ENCODE measurements at regions not wholly inside any gene's neighbourhood (a gene's known extent, or its start where the extent isn't known, plus 50 kb on each side); places are given as distances from the start of the nearest gene placed in this dataset.
"Not testable (repeated sequence)": the region's sequence is repeated elsewhere in the genome, so short reads cannot be mapped to it uniquely, and the experiment has no call there.

DNA sequence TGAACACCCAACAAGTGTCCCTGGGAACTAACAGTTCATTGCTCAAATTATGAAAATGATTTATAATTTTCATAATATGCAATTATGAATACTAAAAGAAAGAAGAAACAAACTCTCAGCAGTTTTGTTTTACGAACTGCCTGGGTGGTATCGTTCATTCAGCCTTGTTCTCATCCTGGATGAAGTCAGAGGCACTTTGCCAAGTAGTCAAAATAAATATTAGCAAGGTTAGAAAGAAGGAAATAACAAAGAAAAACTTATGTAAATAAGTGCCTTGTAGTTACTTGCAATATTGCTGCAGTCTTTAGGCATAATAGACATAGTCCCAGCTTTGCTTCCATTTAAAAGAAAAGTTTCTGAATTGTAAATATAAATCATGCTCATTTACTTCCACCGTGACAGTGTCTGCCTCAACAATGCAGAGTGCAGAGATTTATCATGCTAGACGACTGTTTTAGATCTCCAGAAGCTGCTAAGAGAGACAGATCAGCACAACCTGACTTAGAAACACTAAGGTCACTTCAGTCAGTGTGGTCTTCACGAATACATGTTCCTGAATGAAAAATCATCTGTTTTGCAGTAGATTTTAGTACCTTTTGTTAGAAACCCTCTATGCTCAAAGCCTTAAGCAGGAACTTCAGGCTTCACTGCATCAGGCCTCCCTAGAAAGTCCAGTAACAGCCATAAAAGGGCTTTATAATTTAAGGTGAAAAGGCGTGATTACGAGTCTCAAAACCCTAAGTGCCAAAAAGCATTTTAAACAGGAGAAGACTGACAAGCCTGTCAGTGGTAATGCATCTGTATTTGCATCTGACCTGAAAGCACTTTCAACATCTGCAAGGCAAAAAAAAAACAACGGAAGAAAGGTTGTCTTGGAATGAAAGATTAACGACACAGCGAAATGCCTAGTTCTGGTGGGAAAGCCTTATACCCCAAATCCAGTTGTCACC, 92.1 kb downstream of the TMEM167A start:
- H3K27ac ChIP-seq, result no peak overlapping the region
- 55 to 59% methylated on average over 10 of the region's 10 CpGs for WGBS, 2 donors
- TF ChIP-seq POLR2A (IDR thresholded peaks at IDR 0.05) (no peak), EP300 (IDR thresholded peaks at IDR 0.05) (no peak)
- TF ChIP-seq, protein P1, sequence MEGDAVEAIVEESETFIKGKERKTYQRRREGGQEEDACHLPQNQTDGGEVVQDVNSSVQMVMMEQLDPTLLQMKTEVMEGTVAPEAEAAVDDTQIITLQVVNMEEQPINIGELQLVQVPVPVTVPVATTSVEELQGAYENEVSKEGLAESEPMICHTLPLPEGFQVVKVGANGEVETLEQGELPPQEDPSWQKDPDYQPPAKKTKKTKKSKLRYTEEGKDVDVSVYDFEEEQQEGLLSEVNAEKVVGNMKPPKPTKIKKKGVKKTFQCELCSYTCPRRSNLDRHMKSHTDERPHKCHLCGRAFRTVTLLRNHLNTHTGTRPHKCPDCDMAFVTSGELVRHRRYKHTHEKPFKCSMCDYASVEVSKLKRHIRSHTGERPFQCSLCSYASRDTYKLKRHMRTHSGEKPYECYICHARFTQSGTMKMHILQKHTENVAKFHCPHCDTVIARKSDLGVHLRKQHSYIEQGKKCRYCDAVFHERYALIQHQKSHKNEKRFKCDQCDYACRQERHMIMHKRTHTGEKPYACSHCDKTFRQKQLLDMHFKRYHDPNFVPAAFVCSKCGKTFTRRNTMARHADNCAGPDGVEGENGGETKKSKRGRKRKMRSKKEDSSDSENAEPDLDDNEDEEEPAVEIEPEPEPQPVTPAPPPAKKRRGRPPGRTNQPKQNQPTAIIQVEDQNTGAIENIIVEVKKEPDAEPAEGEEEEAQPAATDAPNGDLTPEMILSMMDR (IDR thresholded peaks at IDR 0.05), result no peak
- H3K36me3 ChIP-seq, result no peaks in the 10 kb centered on the region
- no peak for DNase-seq (ENCODE audit: low spot score in 2 of 2)
- peaks cover 0 to 3% (median 0%) of the 10 kb centered on the region in 4 donors for H3K4me1 ChIP-seq
- H3K4me3 ChIP-seq, result no peak overlapping the region
- H3K9me3 ChIP-seq, result no peaks in the 10 kb centered on the region
- H3K27me3 ChIP-seq, result no peaks in the 10 kb centered on the region

DNA sequence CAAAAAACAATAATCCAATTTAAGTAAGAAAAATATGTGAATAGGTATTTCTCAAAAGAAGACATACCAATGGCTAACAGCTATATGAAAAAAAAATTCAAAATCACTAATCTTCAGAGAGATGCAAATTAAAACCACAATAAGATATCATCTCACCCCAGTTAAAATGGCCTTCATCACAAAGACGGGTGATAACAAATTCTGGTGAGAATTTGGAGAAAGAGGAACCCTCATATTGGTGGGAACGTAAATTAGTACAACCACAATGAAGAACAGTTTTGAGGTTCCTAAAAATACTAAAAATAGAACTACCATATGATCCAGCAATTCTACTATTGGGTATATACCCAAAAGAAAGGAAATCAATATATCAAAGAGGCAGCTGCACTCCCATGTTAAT, 94.3 kb downstream of the TMEM167A start:
- peaks cover 0 to 3% (median 0%) of the 10 kb centered on the region in 4 donors for H3K4me1 ChIP-seq
- WGBS, 2 donors, result 84 to 98% methylated on average over 2 of the region's 2 CpGs
- H3K4me3 ChIP-seq, result no peak overlapping the region
- TF ChIP-seq EP300 (IDR thresholded peaks at IDR 0.05), result no peak
- TF ChIP-seq, protein P1 (IDR thresholded peaks at IDR 0.05), result no peak
- TF ChIP-seq POLR2A (IDR thresholded peaks at IDR 0.05), result no peak
- no peaks in the 10 kb centered on the region for H3K27me3 ChIP-seq
- H3K27ac ChIP-seq, result no peak overlapping the region
- H3K36me3 ChIP-seq, result no peaks in the 10 kb centered on the region
- DNase-seq (ENCODE audit: low spot score in 2 of 2), result no peak
- H3K9me3 ChIP-seq, result no peaks in the 10 kb centered on the region

DNA sequence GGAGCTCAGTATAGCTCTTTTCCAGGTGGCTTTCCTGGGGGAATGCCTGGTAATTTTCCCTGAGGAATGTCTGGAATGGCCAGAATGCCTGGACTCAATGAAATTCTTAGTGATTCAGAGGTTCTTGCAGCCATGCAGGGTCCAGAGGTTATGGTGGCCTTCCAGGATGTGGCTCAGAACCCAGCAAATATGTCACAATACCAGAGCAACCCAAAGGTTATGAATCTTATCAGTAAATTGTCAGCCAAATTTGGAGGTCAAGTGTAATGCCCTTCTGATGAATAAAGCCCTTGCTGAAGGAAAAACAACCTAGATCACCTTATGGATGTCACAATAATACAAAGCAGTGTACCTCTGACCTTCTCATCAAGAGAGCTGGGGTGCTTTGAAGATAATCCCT, 100.3 kb downstream of the TMEM167A start:
- peaks cover 0 to 21% (median 3%) of the 10 kb centered on the region in 4 donors for H3K9me3 ChIP-seq
- H3K4me1 ChIP-seq; H3K27me3 ChIP-seq; H3K27ac ChIP-seq; H3K36me3 ChIP-seq; DNase-seq (ENCODE audit: low spot score in 2 of 2); H3K4me3 ChIP-seq: not testable (repeated sequence)

DNA sequence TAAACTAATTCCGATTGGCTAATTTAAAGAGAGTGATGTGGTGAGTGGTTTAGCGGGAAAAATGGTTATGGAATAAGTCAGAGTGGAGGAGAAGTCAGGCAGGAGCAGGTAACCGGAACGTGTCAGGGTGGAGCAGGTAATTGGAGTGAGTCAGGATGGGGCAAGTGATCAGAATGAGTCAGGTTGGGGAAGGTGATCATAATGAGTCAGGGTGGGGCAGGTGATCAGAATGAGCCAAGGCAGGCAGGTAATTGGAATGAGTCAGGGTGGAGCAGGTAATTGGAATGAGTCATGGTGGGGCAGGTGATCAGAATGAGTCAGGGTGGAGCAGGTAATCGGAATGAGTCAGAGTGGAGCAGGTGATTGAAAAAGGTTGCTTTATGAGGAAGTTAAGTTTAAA, 101.4 kb downstream of the TMEM167A start:
- 90 to 92% methylated on average over 5 of the region's 5 CpGs for WGBS, 2 donors

DNA sequence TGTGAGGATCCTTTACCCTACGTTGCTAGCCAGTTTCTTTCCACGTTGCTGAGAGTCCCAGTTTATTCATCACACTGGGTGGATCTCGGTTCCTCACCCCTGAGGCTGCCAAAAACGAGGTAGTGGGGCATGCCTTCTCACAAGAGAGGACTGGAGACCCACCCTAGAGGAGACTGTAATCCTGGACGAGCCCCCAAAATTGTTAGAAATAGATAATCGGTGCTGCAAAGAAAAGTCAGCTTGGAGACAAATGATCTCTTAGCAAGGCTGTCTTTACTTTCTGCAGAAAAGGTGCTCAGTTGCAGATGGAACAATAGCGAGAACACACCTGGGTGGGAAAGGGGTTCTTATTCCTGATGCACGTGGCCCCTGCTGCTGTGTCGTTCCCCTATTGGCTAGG, 101.8 kb downstream of the TMEM167A start:
- TF ChIP-seq, protein P1 (IDR thresholded peaks at IDR 0.05), result no peak
- TF ChIP-seq POLR2A (IDR thresholded peaks at IDR 0.05), result no peak
- TF ChIP-seq EP300 (IDR thresholded peaks at IDR 0.05), result no peak
- H3K4me1 ChIP-seq, result no peaks in the 10 kb centered on the region
- H3K4me3 ChIP-seq, result no peak overlapping the region
- no peaks in the 10 kb centered on the region for H3K27me3 ChIP-seq
- no peak overlapping the region for H3K27ac ChIP-seq
- H3K36me3 ChIP-seq, result no peaks in the 10 kb centered on the region
- DNase-seq (ENCODE audit: low spot score in 2 of 2), result no peak
- peaks cover 0 to 21% (median 3%) of the 10 kb centered on the region in 4 donors for H3K9me3 ChIP-seq
- 85 to 88% methylated on average over 9 of the region's 9 CpGs for WGBS, 2 donors

More for the DNA sequence above, 101.4 kb downstream of the TMEM167A start:
- Histone ChIP-seq H3K9me3 (peaks cover 0 to 21% (median 3%) of the 10 kb centered on the region in 4 donors), H3K27me3 (no peaks in the 10 kb centered on the region), H3K4me3 (no peak overlapping the region), H3K4me1 (no peaks in the 10 kb centered on the region), H3K36me3 (no peaks in the 10 kb centered on the region), H3K27ac (no peak overlapping the region)
- DNase-seq (ENCODE audit: low spot score in 2 of 2), result no peak
- TF ChIP-seq EP300 (IDR thresholded peaks at IDR 0.05) (no peak), POLR2A (IDR thresholded peaks at IDR 0.05) (no peak)
- TF ChIP-seq, protein P1 (IDR thresholded peaks at IDR 0.05), result no peak

DNA sequence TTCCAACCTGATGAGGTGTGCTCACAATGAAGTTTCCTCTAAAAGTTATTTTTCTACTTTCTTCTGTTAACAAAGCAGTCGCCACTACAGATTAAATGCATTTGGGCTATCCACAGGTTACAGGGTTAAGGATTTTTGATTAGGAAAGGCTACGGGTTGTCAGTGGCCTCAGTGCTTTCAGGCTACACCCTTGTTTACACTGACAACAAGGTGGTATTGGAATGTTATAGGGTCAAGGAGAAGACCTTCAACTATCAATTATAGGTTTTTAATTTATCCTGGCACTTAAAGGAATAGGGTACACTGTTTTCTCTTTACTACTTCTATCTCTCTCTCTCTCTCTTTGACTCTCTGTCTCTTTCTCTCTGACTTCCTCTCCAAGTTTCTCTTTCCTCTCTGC, 102.8 kb downstream of the TMEM167A start:
- not testable (repeated sequence) for DNase-seq (ENCODE audit: low spot score in 2 of 2); H3K27me3 ChIP-seq; H3K4me3 ChIP-seq; H3K27ac ChIP-seq; H3K36me3 ChIP-seq; H3K4me1 ChIP-seq
- 90 to 91% methylated on average over 2 of the region's 2 CpGs for WGBS, 2 donors
- peaks cover 0 to 21% (median 3%) of the 10 kb centered on the region in 4 donors for H3K9me3 ChIP-seq

All from tibial nerve (tissue), 4 donors.